ENCODE measurements at regions not wholly inside any gene's neighbourhood (a gene's known extent, or its start where the extent isn't known, plus 50 kb on each side); places are given as distances from the start of the nearest gene placed in this dataset.

DNA sequence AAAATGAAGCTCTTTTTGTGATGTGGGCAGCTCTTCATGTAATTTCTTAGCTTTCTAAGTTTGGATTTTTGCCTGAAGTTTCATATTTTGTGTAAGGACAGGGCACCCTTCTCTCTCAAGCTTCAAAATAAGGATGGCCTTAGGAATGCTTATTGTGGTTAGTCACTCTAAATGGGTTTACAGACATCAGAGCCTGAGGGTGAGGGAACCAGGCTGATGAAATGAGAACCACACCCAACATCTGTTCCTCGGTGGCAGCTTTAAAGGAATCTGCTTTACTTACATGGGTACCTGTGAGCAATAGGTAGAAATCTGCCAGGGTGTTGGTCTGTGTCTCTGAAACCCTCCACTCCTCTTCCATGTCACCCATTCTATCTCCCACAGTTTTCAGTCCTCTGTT, 174.3 kb downstream of the EMX2 start:
- Histone ChIP-seq H3K27ac (ENCODE audit: low read depth, low read length) (no peak overlapping the region), H3K4me3 (ENCODE audit: insufficient read depth, low read length) (no peak overlapping the region), H3K79me2 (ENCODE audit: insufficient read depth, low read length) (no peaks in the 10 kb centered on the region), H3K4me1 (ENCODE audit: insufficient read depth, low read length) (no peaks in the 10 kb centered on the region), H3K9me3 (ENCODE audit: low read depth, low read length) (no peaks in the 10 kb centered on the region), H3K36me3 (ENCODE audit: insufficient read depth, low read length) (no peaks in the 10 kb centered on the region), H2AFZ (ENCODE audit: low read length) (no peak overlapping the region), H3K4me2 (ENCODE audit: insufficient read depth, low read length) (no peak overlapping the region), H4K20me1 (ENCODE audit: insufficient read depth, low read length) (no peaks in the 10 kb centered on the region), H3K27me3 (ENCODE audit: insufficient read depth, low read length) (no peaks in the 10 kb centered on the region)
- DNase-seq (ENCODE audit: insufficient read length, low spot score, missing footprints): no peak
- TF ChIP-seq, protein P1, sequence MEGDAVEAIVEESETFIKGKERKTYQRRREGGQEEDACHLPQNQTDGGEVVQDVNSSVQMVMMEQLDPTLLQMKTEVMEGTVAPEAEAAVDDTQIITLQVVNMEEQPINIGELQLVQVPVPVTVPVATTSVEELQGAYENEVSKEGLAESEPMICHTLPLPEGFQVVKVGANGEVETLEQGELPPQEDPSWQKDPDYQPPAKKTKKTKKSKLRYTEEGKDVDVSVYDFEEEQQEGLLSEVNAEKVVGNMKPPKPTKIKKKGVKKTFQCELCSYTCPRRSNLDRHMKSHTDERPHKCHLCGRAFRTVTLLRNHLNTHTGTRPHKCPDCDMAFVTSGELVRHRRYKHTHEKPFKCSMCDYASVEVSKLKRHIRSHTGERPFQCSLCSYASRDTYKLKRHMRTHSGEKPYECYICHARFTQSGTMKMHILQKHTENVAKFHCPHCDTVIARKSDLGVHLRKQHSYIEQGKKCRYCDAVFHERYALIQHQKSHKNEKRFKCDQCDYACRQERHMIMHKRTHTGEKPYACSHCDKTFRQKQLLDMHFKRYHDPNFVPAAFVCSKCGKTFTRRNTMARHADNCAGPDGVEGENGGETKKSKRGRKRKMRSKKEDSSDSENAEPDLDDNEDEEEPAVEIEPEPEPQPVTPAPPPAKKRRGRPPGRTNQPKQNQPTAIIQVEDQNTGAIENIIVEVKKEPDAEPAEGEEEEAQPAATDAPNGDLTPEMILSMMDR (IDR thresholded peaks at IDR 0.05; ENCODE audit: extremely low read depth, low read depth, low read length): no peak

DNA sequence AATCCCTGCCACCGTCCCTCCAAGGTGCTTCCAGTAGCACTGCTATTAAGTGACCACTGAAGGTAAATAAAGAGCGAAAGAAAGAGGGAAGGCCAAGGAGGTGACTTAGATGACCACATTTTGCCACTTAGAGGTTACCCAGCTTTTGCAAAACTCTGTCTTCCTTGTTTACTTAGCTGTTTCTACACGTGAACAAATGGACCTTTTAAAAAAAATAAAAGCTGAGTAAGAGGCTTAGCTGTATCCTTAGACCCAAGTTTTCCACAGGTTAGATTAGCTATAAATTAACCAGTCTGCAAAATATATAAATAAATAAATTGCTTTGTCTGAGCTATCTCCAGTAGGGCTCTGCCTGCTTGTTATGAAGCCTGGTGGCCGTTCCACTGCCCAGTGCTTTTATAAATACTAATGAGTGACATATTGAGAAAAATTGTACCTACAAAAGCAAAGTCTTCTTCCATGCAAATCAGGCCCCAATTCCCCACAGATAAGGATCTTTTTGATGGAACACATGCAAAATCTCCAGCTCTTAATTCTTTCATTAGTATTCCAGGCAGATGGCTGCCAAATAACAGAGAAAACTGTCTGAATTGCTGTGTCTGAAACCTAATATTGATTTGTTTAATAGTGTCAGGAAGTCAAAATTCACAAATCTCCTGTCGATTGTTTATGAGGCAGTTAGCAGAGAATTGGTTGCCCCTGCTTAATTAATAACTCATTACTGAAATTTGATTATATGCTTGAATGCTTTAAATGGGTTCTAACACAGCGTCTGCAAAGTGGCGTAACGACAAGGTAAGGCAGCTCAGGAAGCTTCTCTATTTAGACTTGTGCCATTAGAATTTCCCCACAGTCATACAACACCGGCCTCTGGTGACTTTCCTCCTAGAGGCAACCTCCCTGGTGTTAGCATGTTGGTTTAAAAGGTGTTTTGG, 176.7 kb downstream of the EMX2 start:
- no peaks in the 10 kb centered on the region for H3K36me3 ChIP-seq (ENCODE audit: insufficient read depth, low read length)
- H3K27ac ChIP-seq (ENCODE audit: low read depth, low read length): no peak overlapping the region
- no peaks in the 10 kb centered on the region for H3K79me2 ChIP-seq (ENCODE audit: insufficient read depth, low read length)
- DNase-seq (ENCODE audit: insufficient read length, low spot score, missing footprints): no peak
- no peaks in the 10 kb centered on the region for H3K9me3 ChIP-seq (ENCODE audit: low read depth, low read length)
- H3K4me3 ChIP-seq (ENCODE audit: insufficient read depth, low read length): no peak overlapping the region
- no peaks in the 10 kb centered on the region for H3K4me1 ChIP-seq (ENCODE audit: insufficient read depth, low read length)
- no peak overlapping the region for H3K4me2 ChIP-seq (ENCODE audit: insufficient read depth, low read length)
- no peaks in the 10 kb centered on the region for H4K20me1 ChIP-seq (ENCODE audit: insufficient read depth, low read length)
- H2AFZ ChIP-seq (ENCODE audit: low read length): no peak overlapping the region
- TF ChIP-seq, protein P1 (IDR thresholded peaks at IDR 0.05; ENCODE audit: extremely low read depth, low read depth, low read length): no peak
- no peaks in the 10 kb centered on the region for H3K27me3 ChIP-seq (ENCODE audit: insufficient read depth, low read length)

DNA sequence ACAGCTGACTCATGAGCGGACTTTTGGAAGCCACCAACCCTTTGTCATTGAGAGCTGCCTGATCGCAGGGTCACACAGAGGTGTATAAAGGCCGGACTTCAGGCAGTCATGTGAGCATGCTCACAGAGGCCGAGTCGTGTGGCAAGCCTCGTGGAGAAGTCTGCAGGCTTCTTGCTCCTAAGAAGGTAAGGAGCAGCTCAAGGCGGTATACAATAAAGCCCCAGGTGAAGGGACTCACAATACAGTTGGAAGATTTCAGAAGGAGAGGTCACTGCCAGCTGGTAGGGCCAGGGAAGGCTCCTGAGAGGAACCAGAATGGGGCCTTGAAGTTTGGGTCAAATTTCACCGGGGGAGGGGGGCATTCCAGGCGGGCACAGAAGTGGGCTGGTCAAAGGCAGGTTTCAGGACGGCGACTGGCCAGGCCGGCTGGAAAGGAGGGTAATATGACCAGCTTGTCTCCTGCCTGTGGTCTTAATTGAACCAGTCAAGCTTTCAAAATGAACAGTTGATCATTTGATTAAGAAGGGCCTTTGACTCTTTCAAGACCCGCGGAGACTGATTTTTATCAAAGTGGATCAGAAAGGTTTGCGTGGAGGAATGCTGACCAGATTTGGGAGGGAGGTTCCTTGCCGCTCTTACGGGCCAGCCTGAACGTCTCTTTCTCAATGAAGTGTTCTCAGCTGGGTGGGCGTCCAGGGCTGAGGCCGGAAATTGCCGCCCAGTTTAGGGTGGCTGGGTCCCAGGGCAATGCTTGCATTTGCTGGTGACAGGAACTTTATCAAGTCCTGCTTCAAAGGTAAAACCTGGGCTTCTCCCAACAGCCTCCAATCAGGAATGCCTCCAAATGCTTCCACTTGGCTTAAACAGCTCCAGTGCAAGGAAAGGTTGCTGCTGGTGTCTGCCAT, 178.6 kb downstream of the EMX2 start:
- no peak overlapping the region for H3K4me3 ChIP-seq (ENCODE audit: insufficient read depth, low read length)
- no peaks in the 10 kb centered on the region for H4K20me1 ChIP-seq (ENCODE audit: insufficient read depth, low read length)
- H3K9me3 ChIP-seq (ENCODE audit: low read depth, low read length): no peaks in the 10 kb centered on the region
- H3K4me1 ChIP-seq (ENCODE audit: insufficient read depth, low read length): no peaks in the 10 kb centered on the region
- H3K4me2 ChIP-seq (ENCODE audit: insufficient read depth, low read length): no peak overlapping the region
- DNase-seq (ENCODE audit: insufficient read length, low spot score, missing footprints): no peak
- no peaks in the 10 kb centered on the region for H3K27me3 ChIP-seq (ENCODE audit: insufficient read depth, low read length)
- H3K36me3 ChIP-seq (ENCODE audit: insufficient read depth, low read length): no peaks in the 10 kb centered on the region
- no peak overlapping the region for H2AFZ ChIP-seq (ENCODE audit: low read length)
- no peaks in the 10 kb centered on the region for H3K79me2 ChIP-seq (ENCODE audit: insufficient read depth, low read length)
- TF ChIP-seq, protein P1 (IDR thresholded peaks at IDR 0.05; ENCODE audit: extremely low read depth, low read depth, low read length): no peak
- no peak overlapping the region for H3K27ac ChIP-seq (ENCODE audit: low read depth, low read length)

DNA sequence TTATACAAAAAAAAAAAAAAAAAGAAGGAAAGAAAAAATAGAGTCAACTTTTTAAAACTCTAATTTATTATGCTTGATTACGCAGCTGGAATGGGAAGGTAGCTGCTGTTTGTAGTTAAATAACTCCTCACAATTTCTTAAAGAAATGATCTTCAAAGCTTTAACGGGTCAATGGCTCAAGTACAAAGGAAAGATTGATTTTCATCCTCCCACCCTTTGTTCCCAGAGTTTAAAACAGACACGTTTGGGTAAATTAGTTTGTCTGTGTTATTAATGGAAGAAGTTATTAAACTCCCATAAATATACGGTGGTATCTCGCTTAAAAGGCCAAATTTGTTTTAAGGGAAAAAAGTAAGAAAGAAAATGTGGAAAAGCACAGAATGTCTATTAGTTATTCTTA, 179.3 kb downstream of the EMX2 start:
- Histone ChIP-seq H4K20me1 (ENCODE audit: insufficient read depth, low read length) (no peaks in the 10 kb centered on the region), H3K79me2 (ENCODE audit: insufficient read depth, low read length) (no peaks in the 10 kb centered on the region), H3K27me3 (ENCODE audit: insufficient read depth, low read length) (no peaks in the 10 kb centered on the region), H3K27ac (ENCODE audit: low read depth, low read length) (no peak overlapping the region), H3K4me2 (ENCODE audit: insufficient read depth, low read length) (no peak overlapping the region), H3K4me1 (ENCODE audit: insufficient read depth, low read length) (no peaks in the 10 kb centered on the region), H2AFZ (ENCODE audit: low read length) (no peak overlapping the region), H3K9me3 (ENCODE audit: low read depth, low read length) (no peaks in the 10 kb centered on the region), H3K4me3 (ENCODE audit: insufficient read depth, low read length) (no peak overlapping the region), H3K36me3 (ENCODE audit: insufficient read depth, low read length) (no peaks in the 10 kb centered on the region)
- no peak for DNase-seq (ENCODE audit: insufficient read length, low spot score, missing footprints)
- TF ChIP-seq, protein P1 (IDR thresholded peaks at IDR 0.05; ENCODE audit: extremely low read depth, low read depth, low read length): no peak

Measured in osteoblast (primary cell).